Left lung (tissue), 4 donors: ENCODE measurements at regions not wholly inside any gene's neighbourhood (a gene's known extent, or its start where the extent isn't known, plus 50 kb on each side); places are given as distances from the start of the nearest gene placed in this dataset.

Experiments
- ATAC-seq: fragments of 200-7000 bp; cut with Tn5 transposase; one replicate; pipeline ENCODE4 v1.9.1; 2020; ENCODE audit warnings: moderate library complexity
- DNase-seq, 4 donors: peaks; one replicate each; pipeline ENCODE4 v3.0.0-alpha.2; 2013 to 2020
- H3K27ac ChIP-seq, 2 donors: fragments of 200-600 bp; sonication (generic) in 1 of 2; one replicate each; pipeline versions ENCODE4 v1.5.0 to v1.8.0; 2020 to 2021
- H3K27me3 ChIP-seq, 2 donors: fragments of 200-600 bp; sonication (generic) in 1 of 2; one replicate each; pipeline versions ENCODE4 v1.5.0 to v1.8.0; 2020 to 2021
- H3K36me3 ChIP-seq, 2 donors: fragments of 200-600 bp; sonication (generic) in 1 of 2; one replicate each; pipeline versions ENCODE4 v1.5.0 to v1.8.0; 2020 to 2021
- H3K4me1 ChIP-seq, 2 donors: fragments of 200-600 bp; one replicate each; pipeline ENCODE4 v1.8.0; 2021
- H3K4me3 ChIP-seq, 2 donors: fragments of 200-600 bp; sonication (generic) in 1 of 2; one replicate each; pipeline versions ENCODE4 v1.5.0 to v1.8.0; 2020 to 2021; ENCODE audit warnings: mild to moderate bottlenecking in 1 of 2
- H3K9me3 ChIP-seq, 2 donors: fragments of 200-600 bp; sonication (generic) in 1 of 2; one replicate each; pipeline versions ENCODE4 v1.5.0 to v1.8.0; 2020 to 2021
- CTCF ChIP-seq, 2 donors: fragments of 200-600 bp; sonication (generic) in 1 of 2; IDR thresholded peaks; one replicate each; pipeline versions ENCODE4 v1.5.0 to v1.8.0; 2021; ENCODE audit warnings: antibody characterized with exemption in 2 of 2
- intact Hi-C, 2 donors: fragments of 100-400 bp; cut with DNase I; formaldehyde crosslinking; loops; one replicate each; pipeline versions ENCODE4 v1.11.2 to v1.14.2; 2022
- donor health status: DM: no; HTN: yes; CAD: no.
- donor health status: DM: no; HTN: no; CAD: no.

GRCh38 chr16:65984296-65984695 lies 382.2 kb upstream of the CDH5 start:
- DNase-seq (peak in 2 of 4 donors; percentile 28 to 52), ATAC-seq (no peak)
- no peaks in the 10 kb centered on the region for H3K4me1 ChIP-seq
- no peak overlapping the region for H3K27ac ChIP-seq
- H3K27me3 ChIP-seq: no peaks in the 10 kb centered on the region
- intact Hi-C loops: no loop called here
- TF ChIP-seq CTCF (IDR thresholded peaks at IDR 0.05): no peak
- no peak overlapping the region for H3K4me3 ChIP-seq
- no peaks in the 10 kb centered on the region for H3K36me3 ChIP-seq
- H3K9me3 ChIP-seq: no peaks in the 10 kb centered on the region

GRCh38 chr16:65981057-65981456 lies 385.4 kb upstream of the CDH5 start:
- Histone ChIP-seq H3K4me3 (no peak overlapping the region), H3K9me3 (no peaks in the 10 kb centered on the region), H3K27ac (no peak overlapping the region), H3K36me3 (no peaks in the 10 kb centered on the region), H3K27me3 (no peaks in the 10 kb centered on the region), H3K4me1 (no peaks in the 10 kb centered on the region)
- TF ChIP-seq CTCF (IDR thresholded peaks at IDR 0.05): no peak
- ATAC-seq (no peak), DNase-seq (no peak)
- intact Hi-C loops: no loop called here

- intact Hi-C loops: no loop called here
- Histone ChIP-seq H3K9me3 (no peaks in the 10 kb centered on the region), H3K27ac (no peak overlapping the region), H3K27me3 (no peaks in the 10 kb centered on the region), H3K36me3 (no peaks in the 10 kb centered on the region), H3K4me1 (no peaks in the 10 kb centered on the region), H3K4me3 (no peak overlapping the region)
- TF ChIP-seq CTCF (IDR thresholded peaks at IDR 0.05): no peak
- ATAC-seq (no peak), DNase-seq (no peak)
These were observed 391.3 kb upstream of the CDH5 start for GRCh38 chr16:65975049-65975708.

- intact Hi-C loops: no loop called here
- Histone ChIP-seq H3K27me3 (no peaks in the 10 kb centered on the region), H3K9me3 (no peaks in the 10 kb centered on the region), H3K4me3 (no peak overlapping the region), H3K4me1 (no peaks in the 10 kb centered on the region), H3K36me3 (no peaks in the 10 kb centered on the region), H3K27ac (no peak overlapping the region)
- no peak for DNase-seq
- no peak for TF ChIP-seq CTCF (IDR thresholded peaks at IDR 0.05)
- no peak for ATAC-seq
These were observed 399.1 kb upstream of the CDH5 start for GRCh38 chr16:65967376-65967775.

- Histone ChIP-seq H3K9me3 (no peaks in the 10 kb centered on the region), H3K36me3 (no peaks in the 10 kb centered on the region), H3K27ac (no peak overlapping the region), H3K4me3 (no peak overlapping the region), H3K4me1 (no peaks in the 10 kb centered on the region), H3K27me3 (no peaks in the 10 kb centered on the region)
- ATAC-seq (peak; percentile 82), DNase-seq (peak in 1 of 4 donors; percentile 60)
- no peak for TF ChIP-seq CTCF (IDR thresholded peaks at IDR 0.05)
- intact Hi-C loops: no loop called here
These were observed 400.9 kb upstream of the CDH5 start for GRCh38 chr16:65965628-65966027.
